Uterus (tissue), 2 donors: ENCODE measurements at regions not wholly inside any gene's neighbourhood (a gene's known extent, or its start where the extent isn't known, plus 50 kb on each side); places are given as distances from the start of the nearest gene placed in this dataset.

Source experiments
- POLR2A ChIP-seq, 2 donors: fragments of 450-650 bp; IDR thresholded peaks; one replicate each; pipeline ENCODE4 v1.6.1; 2016; ENCODE audit warnings: antibody characterized with exemption in 2 of 2, mild to moderate bottlenecking in 1 of 2, moderate library complexity in 1 of 2
- TF ChIP-seq, protein P1 (sequence below), 4 experiments: fragments of 200-600 bp in 2 of 4; fragments of 450-650 bp in 2 of 4; sonication (generic) in 2 of 4; IDR thresholded peaks; one replicate each; pipeline ENCODE4 v1.5.1; 2016 to 2019; ENCODE audit warnings: antibody characterized with exemption in 4 of 4, mild to moderate bottlenecking in 2 of 4, moderate library complexity in 1 of 4

DNA sequence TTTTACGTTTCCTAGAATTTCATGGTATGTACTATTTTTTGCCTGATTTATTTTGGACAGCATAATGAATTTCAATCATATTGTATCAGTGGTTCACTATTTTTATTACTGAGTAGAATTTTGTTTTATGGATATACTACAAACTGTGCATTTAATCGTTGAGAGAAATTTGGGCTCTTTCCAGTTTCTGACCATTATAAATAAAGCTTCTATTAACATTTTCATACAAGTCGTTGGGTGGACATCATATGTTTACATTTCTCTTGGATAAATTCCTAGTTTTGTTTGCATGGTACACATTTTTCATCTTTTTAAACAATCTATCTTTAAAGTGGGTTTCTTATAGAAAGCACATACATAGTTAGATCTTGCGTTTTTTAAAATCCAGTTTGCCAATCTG is 472.7 kb upstream of the MAGEB18 start:
- TF ChIP-seq, protein P1, sequence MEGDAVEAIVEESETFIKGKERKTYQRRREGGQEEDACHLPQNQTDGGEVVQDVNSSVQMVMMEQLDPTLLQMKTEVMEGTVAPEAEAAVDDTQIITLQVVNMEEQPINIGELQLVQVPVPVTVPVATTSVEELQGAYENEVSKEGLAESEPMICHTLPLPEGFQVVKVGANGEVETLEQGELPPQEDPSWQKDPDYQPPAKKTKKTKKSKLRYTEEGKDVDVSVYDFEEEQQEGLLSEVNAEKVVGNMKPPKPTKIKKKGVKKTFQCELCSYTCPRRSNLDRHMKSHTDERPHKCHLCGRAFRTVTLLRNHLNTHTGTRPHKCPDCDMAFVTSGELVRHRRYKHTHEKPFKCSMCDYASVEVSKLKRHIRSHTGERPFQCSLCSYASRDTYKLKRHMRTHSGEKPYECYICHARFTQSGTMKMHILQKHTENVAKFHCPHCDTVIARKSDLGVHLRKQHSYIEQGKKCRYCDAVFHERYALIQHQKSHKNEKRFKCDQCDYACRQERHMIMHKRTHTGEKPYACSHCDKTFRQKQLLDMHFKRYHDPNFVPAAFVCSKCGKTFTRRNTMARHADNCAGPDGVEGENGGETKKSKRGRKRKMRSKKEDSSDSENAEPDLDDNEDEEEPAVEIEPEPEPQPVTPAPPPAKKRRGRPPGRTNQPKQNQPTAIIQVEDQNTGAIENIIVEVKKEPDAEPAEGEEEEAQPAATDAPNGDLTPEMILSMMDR (IDR thresholded peaks at IDR 0.05), result no peak
- TF ChIP-seq POLR2A (IDR thresholded peaks at IDR 0.05), result no peak
